Trophoblast cell (in vitro differentiated cells and primary cell): ENCODE measurements at regions not wholly inside any gene's neighbourhood (a gene's known extent, or its start where the extent isn't known, plus 50 kb on each side); places are given as distances from the start of the nearest gene placed in this dataset.

Experiments used
- DNase-seq, 2 donors: peaks; one replicate each; pipeline ENCODE4 v3.0.0-alpha.2; 2016
- H2AFZ ChIP-seq: 2 replicates; pipeline ENCODE4 v1.6.1; 2013; ENCODE audit warnings: low read length, moderate library complexity, mild to moderate bottlenecking; ENCODE audit not compliant: insufficient read depth, poor library complexity
- H2AK5ac ChIP-seq: 2 replicates; pipeline ENCODE4 v1.6.1; 2013; ENCODE audit warnings: mild to moderate bottlenecking, low read length
- H2BK120ac ChIP-seq: 2 replicates; pipeline ENCODE4 v1.6.1; 2013; ENCODE audit warnings: low read length, mild to moderate bottlenecking, moderate library complexity; ENCODE audit not compliant: insufficient read depth, poor library complexity
- H2BK12ac ChIP-seq: 2 replicates; pipeline ENCODE4 v1.6.1; 2013; ENCODE audit warnings: mild to moderate bottlenecking, low read length, moderate library complexity
- H2BK5ac ChIP-seq: 2 replicates; pipeline ENCODE4 v1.6.1; 2013; ENCODE audit warnings: low read length, low read depth, moderate library complexity, mild to moderate bottlenecking; ENCODE audit not compliant: poor library complexity
- H3K14ac ChIP-seq: 2 replicates; pipeline ENCODE4 v1.6.1; 2013; ENCODE audit warnings: mild to moderate bottlenecking, low read length
- H3K18ac ChIP-seq: 2 replicates; pipeline ENCODE4 v1.6.1; 2013; ENCODE audit warnings: mild to moderate bottlenecking, low read length
- H3K23ac ChIP-seq: 2 replicates; pipeline ENCODE4 v1.6.1; 2013; ENCODE audit warnings: low read length
- H3K27ac ChIP-seq: 2 replicates; pipeline ENCODE4 v1.5.1; 2013; ENCODE audit warnings: low read depth, mild to moderate bottlenecking, inconsistent platforms, low read length, moderate library complexity
- H3K27me3 ChIP-seq: 2 replicates; pipeline ENCODE4 v1.6.1; 2013; ENCODE audit warnings: inconsistent platforms, mild to moderate bottlenecking, low read length, moderate library complexity; ENCODE audit not compliant: insufficient read depth
- H3K36me3 ChIP-seq, 2 experiments: 1 replicate in 1 of 2; 2 replicates in 1 of 2; pipeline ENCODE4 v1.6.1; 2013; ENCODE audit warnings: low read length in 2 of 2, mild to moderate bottlenecking in 2 of 2, moderate library complexity in 1 of 2; ENCODE audit not compliant: insufficient read depth in 2 of 2, control insufficient read depth in 1 of 2
- H3K4ac ChIP-seq: 2 replicates; pipeline ENCODE4 v1.6.1; 2013; ENCODE audit warnings: low read depth, mild to moderate bottlenecking, low read length, moderate library complexity
- H3K4me1 ChIP-seq, 2 experiments: 1 replicate in 1 of 2; 2 replicates in 1 of 2; pipeline ENCODE4 v1.6.1; 2013; ENCODE audit warnings: low read length in 2 of 2, mild to moderate bottlenecking in 2 of 2, moderate library complexity in 1 of 2; ENCODE audit not compliant: insufficient read depth in 2 of 2, control insufficient read depth in 1 of 2
- H3K4me2 ChIP-seq: 2 replicates; pipeline ENCODE4 v1.6.1; 2013; ENCODE audit warnings: inconsistent platforms, mild to moderate bottlenecking, low read length, moderate library complexity
- H3K4me3 ChIP-seq: 2 replicates; pipeline ENCODE4 v1.5.1; 2013; ENCODE audit warnings: mild to moderate bottlenecking, low read depth, low read length, inconsistent platforms
- H3K79me1 ChIP-seq: one replicate; pipeline ENCODE4 v1.6.1; 2013; ENCODE audit warnings: low read length
- H3K79me2 ChIP-seq: 2 replicates; pipeline ENCODE4 v1.6.1; 2013; ENCODE audit warnings: low read length, mild to moderate bottlenecking; ENCODE audit not compliant: control insufficient read depth, insufficient read depth, poor library complexity
- H3K9ac ChIP-seq: 2 replicates; pipeline ENCODE4 v1.6.1; 2013; ENCODE audit warnings: mild to moderate bottlenecking, low read length
- H3K9me3 ChIP-seq: 2 replicates; pipeline ENCODE4 v1.6.1; 2013; ENCODE audit warnings: low read depth, mild to moderate bottlenecking, control low read depth, inconsistent platforms, low read length; ENCODE audit not compliant: insufficient read depth
- H4K12ac ChIP-seq: 2 replicates; pipeline ENCODE4 v1.6.1; 2013; ENCODE audit warnings: low read depth, mild to moderate bottlenecking, low read length, moderate library complexity
- H4K8ac ChIP-seq: 2 replicates; pipeline ENCODE4 v1.6.1; 2013; ENCODE audit warnings: low read depth, mild to moderate bottlenecking, low read length, moderate library complexity
- H4K91ac ChIP-seq: one replicate; pipeline ENCODE4 v1.6.1; 2013; ENCODE audit warnings: low read depth, mild to moderate bottlenecking, low read length, moderate library complexity
- WGBS: extraction: QIAGEN DNeasy Blood & Tissue Kit; methylation state at CpG from one replicate; pipeline ENCODE4 v1.1.7; 2013; ENCODE audit warnings: missing lambda C conversion rate; ENCODE audit not compliant: insufficient read length, insufficient coverage; ENCODE audit errors: extremely low coverage; 5-methylcytosine and 5-hydroxymethylcytosine counted together

GRCh38 chr2:175864137-175864850 lies 137.8 kb downstream of the LNPK start:
- Histone ChIP-seq H3K79me2 (peaks cover 2% of the 10 kb centered on the region), H2AFZ (no peak overlapping the region), H3K79me1 (no peaks in the 10 kb centered on the region), H4K8ac (no peak overlapping the region), H3K4me1 (peaks cover 0 to 2% of the 10 kb centered on the region in 2 experiments), H3K27ac (no peak overlapping the region), H3K27me3 (no peaks in the 10 kb centered on the region), H3K14ac (no peak overlapping the region), H3K36me3 (no peaks in the 10 kb centered on the region), H3K4me2 (no peak overlapping the region), H2BK5ac (no peak overlapping the region), H3K23ac (no peak overlapping the region), H3K9ac (no peak overlapping the region), H3K4me3 (no peak overlapping the region), H4K91ac (no peak overlapping the region), H2BK12ac (no peak overlapping the region), H3K9me3 (no peaks in the 10 kb centered on the region), H3K18ac (no peak overlapping the region), H4K12ac (no peak overlapping the region), H3K4ac (no peak overlapping the region), H2AK5ac (no peak overlapping the region), H2BK120ac (no peak overlapping the region)
- DNase-seq = no peak
- WGBS = no CpG with 5 or more reads among the region's 7 CpGs

GRCh38 chr2:175861958-175862357 lies 140.1 kb downstream of the LNPK start:
- H4K12ac ChIP-seq = no peak overlapping the region
- no peak overlapping the region for H3K4ac ChIP-seq
- no peak overlapping the region for H4K8ac ChIP-seq
- no peak overlapping the region for H3K4me2 ChIP-seq
- no peaks in the 10 kb centered on the region for H3K36me3 ChIP-seq
- H3K9ac ChIP-seq = peak overlapping the region; percentile 19
- no peak overlapping the region for H2AFZ ChIP-seq
- no peaks in the 10 kb centered on the region for H3K27me3 ChIP-seq
- no CpG with 5 or more reads among the region's 2 CpGs for WGBS
- no peak overlapping the region for H3K4me3 ChIP-seq
- H3K14ac ChIP-seq = no peak overlapping the region
- H3K79me2 ChIP-seq = peaks cover 2% of the 10 kb centered on the region
- peaks cover 0 to 2% of the 10 kb centered on the region in 2 experiments for H3K4me1 ChIP-seq
- H3K9me3 ChIP-seq = peaks cover 2% of the 10 kb centered on the region
- H2BK12ac ChIP-seq = peak overlapping the region; percentile 47
- no peak overlapping the region for H2BK5ac ChIP-seq
- DNase-seq = no peak
- no peak overlapping the region for H3K18ac ChIP-seq
- no peak overlapping the region for H2BK120ac ChIP-seq
- H3K23ac ChIP-seq = no peak overlapping the region
- H4K91ac ChIP-seq = no peak overlapping the region
- H3K27ac ChIP-seq = no peak overlapping the region
- H3K79me1 ChIP-seq = no peaks in the 10 kb centered on the region
- no peak overlapping the region for H2AK5ac ChIP-seq

GRCh38 chr2:175855794-175856453 lies 146.1 kb downstream of the LNPK start:
- H3K4me3 ChIP-seq = no peak overlapping the region
- H3K9me3 ChIP-seq = peaks cover 2% of the 10 kb centered on the region
- no peak overlapping the region for H4K91ac ChIP-seq
- H3K36me3 ChIP-seq = no peaks in the 10 kb centered on the region
- peaks cover 0 to 4% of the 10 kb centered on the region in 2 experiments for H3K4me1 ChIP-seq
- no peak overlapping the region for H3K9ac ChIP-seq
- no peaks in the 10 kb centered on the region for H3K79me2 ChIP-seq
- H3K27me3 ChIP-seq = no peaks in the 10 kb centered on the region
- H2BK120ac ChIP-seq = no peak overlapping the region
- no peak overlapping the region for H3K18ac ChIP-seq
- no peak overlapping the region for H3K27ac ChIP-seq
- no peaks in the 10 kb centered on the region for H3K79me1 ChIP-seq
- no peak overlapping the region for H3K4ac ChIP-seq
- no peak overlapping the region for H3K23ac ChIP-seq
- DNase-seq = peak in 1 of 2 donors; percentile 33
- H3K14ac ChIP-seq = no peak overlapping the region
- H2AFZ ChIP-seq = no peak overlapping the region
- H3K4me2 ChIP-seq = no peak overlapping the region
- no CpG with 5 or more reads among the region's 4 CpGs for WGBS
- no peak overlapping the region for H2BK5ac ChIP-seq
- no peak overlapping the region for H2AK5ac ChIP-seq
- no peak overlapping the region for H4K8ac ChIP-seq
- H4K12ac ChIP-seq = no peak overlapping the region
- no peak overlapping the region for H2BK12ac ChIP-seq

GRCh38 chr2:175855236-175855635 lies 146.8 kb downstream of the LNPK start:
- no peak overlapping the region for H2AFZ ChIP-seq
- H3K4me2 ChIP-seq = no peak overlapping the region
- H4K91ac ChIP-seq = no peak overlapping the region
- H2BK12ac ChIP-seq = no peak overlapping the region
- H3K23ac ChIP-seq = no peak overlapping the region
- no peaks in the 10 kb centered on the region for H3K79me1 ChIP-seq
- H4K8ac ChIP-seq = no peak overlapping the region
- no peak overlapping the region for H3K14ac ChIP-seq
- peaks cover 2% of the 10 kb centered on the region for H3K9me3 ChIP-seq
- H4K12ac ChIP-seq = no peak overlapping the region
- no peak overlapping the region for H3K4ac ChIP-seq
- no peak overlapping the region for H3K18ac ChIP-seq
- peaks cover 0 to 4% of the 10 kb centered on the region in 2 experiments for H3K4me1 ChIP-seq
- DNase-seq = no peak
- H3K9ac ChIP-seq = no peak overlapping the region
- no peak overlapping the region for H2AK5ac ChIP-seq
- H2BK5ac ChIP-seq = no peak overlapping the region
- no peaks in the 10 kb centered on the region for H3K36me3 ChIP-seq
- H3K27ac ChIP-seq = no peak overlapping the region
- no peak overlapping the region for H3K4me3 ChIP-seq
- WGBS = no CpG with 5 or more reads among the region's 4 CpGs
- no peak overlapping the region for H2BK120ac ChIP-seq
- no peaks in the 10 kb centered on the region for H3K79me2 ChIP-seq
- no peaks in the 10 kb centered on the region for H3K27me3 ChIP-seq
